NCI-H2107 treated with DMSO at 0.1 percent for 48 hours (cell line): ENCODE measurements at regions not wholly inside any gene's neighbourhood (a gene's known extent, or its start where the extent isn't known, plus 50 kb on each side); places are given as distances from the start of the nearest gene placed in this dataset.

Source experiments
- DNase-seq: peaks from one replicate; lab custom pipeline; 2025; ENCODE audit not compliant: unreplicated experiment; lab: John Stamatoyannopoulos, UW

- DNase-seq, result no peak
Measured at GRCh38 chr4:144463236-144463635, 182.7 kb upstream of the HHIP start.

GRCh38 chr4:144463896-144464295 is 182.1 kb upstream of the HHIP start:
- no peak for DNase-seq

GRCh38 chr4:144465546-144465945 is 180.4 kb upstream of the HHIP start:
- no peak for DNase-seq

GRCh38 chr4:144480068-144480467 is 165.9 kb upstream of the HHIP start:
- no peak for DNase-seq

- no peak for DNase-seq
Measured at GRCh38 chr4:144489831-144490230, 156.1 kb upstream of the HHIP start.

GRCh38 chr4:144494280-144494679 is 151.7 kb upstream of the HHIP start:
- DNase-seq, result no peak

GRCh38 chr4:144495944-144496343 is 150.0 kb upstream of the HHIP start:
- no peak for DNase-seq

GRCh38 chr4:144499777-144500176 is 146.2 kb upstream of the HHIP start:
- no peak for DNase-seq

GRCh38 chr4:144501231-144501780 is 144.7 kb upstream of the HHIP start:
- no peak for DNase-seq

GRCh38 chr4:144504883-144505282 is 141.1 kb upstream of the HHIP start:
- no peak for DNase-seq

GRCh38 chr4:144507311-144508101 is 138.4 kb upstream of the HHIP start:
- DNase-seq, result no peak

- DNase-seq, result no peak
Measured at GRCh38 chr4:144509088-144510015, 136.6 kb upstream of the HHIP start.

- no peak for DNase-seq
Measured at GRCh38 chr4:144514736-144515135, 131.2 kb upstream of the HHIP start.

GRCh38 chr4:144518181-144518895 is 127.6 kb upstream of the HHIP start:
- no peak for DNase-seq

- DNase-seq, result no peak
Measured at GRCh38 chr4:144531841-144532240, 114.1 kb upstream of the HHIP start.

- no peak for DNase-seq
Measured at GRCh38 chr4:144547678-144548298, 98.2 kb upstream of the HHIP start.

GRCh38 chr4:144556636-144557035 is 89.3 kb upstream of the HHIP start:
- no peak for DNase-seq

GRCh38 chr4:144557404-144557803 is 88.6 kb upstream of the HHIP start:
- DNase-seq, result no peak

GRCh38 chr4:144562019-144562705 is 83.8 kb upstream of the HHIP start:
- DNase-seq, result no peak

- DNase-seq, result no peak
Measured at GRCh38 chr4:144564358-144564757, 81.6 kb upstream of the HHIP start.
